HUES48 (cell line): ENCODE measurements at regions not wholly inside any gene's neighbourhood (a gene's known extent, or its start where the extent isn't known, plus 50 kb on each side); places are given as distances from the start of the nearest gene placed in this dataset.

Source experiments
- H3K27ac ChIP-seq: one replicate; pipeline ENCODE4 v1.7.0; 2013; ENCODE audit warnings: low read depth, low read length, inconsistent platforms
- H3K27me3 ChIP-seq: 2 replicates; pipeline ENCODE4 v1.6.1; 2013; ENCODE audit warnings: mild to moderate bottlenecking, low read length; ENCODE audit not compliant: control insufficient read depth, insufficient read depth
- H3K36me3 ChIP-seq: 2 replicates; pipeline ENCODE4 v1.6.1; 2013; ENCODE audit warnings: low read length; ENCODE audit not compliant: control insufficient read depth, insufficient read depth
- H3K4me1 ChIP-seq: 2 replicates; pipeline ENCODE4 v1.6.1; 2013; ENCODE audit warnings: mild to moderate bottlenecking, low read length; ENCODE audit not compliant: control insufficient read depth, insufficient read depth
- H3K4me3 ChIP-seq: 2 replicates; pipeline ENCODE4 v1.5.1; 2013; ENCODE audit warnings: mild to moderate bottlenecking, low read depth, low read length
- H3K9ac ChIP-seq: 2 replicates; pipeline ENCODE4 v1.6.1; 2013; ENCODE audit warnings: mild to moderate bottlenecking, low read depth, low read length, moderate library complexity
- H3K9me3 ChIP-seq: 2 replicates; pipeline ENCODE4 v1.6.1; 2013; ENCODE audit warnings: low read length; ENCODE audit not compliant: control insufficient read depth, insufficient read depth

DNA sequence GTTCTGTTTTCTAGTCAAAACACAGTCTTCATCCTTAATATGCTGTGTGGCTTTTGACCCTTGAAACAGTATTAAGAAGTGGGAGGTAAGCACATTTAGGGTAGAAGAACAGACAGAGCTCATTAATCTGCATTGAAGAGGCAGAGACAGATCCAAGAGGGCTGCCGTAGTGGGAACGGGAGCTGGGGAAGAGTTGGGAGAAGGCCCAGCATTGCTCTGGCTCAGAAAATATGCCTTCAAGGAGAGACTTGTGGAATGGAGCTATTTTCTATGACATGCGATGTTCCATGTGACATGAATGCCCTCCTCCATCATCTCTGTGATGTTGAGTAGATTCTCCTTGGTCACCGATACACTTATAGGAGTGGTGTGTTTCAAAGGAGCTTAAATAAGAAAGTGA, 273.3 kb upstream of the BOD1L1 start:
- no peaks in the 10 kb centered on the region for H3K36me3 ChIP-seq
- H3K27ac ChIP-seq = no peak overlapping the region

DNA sequence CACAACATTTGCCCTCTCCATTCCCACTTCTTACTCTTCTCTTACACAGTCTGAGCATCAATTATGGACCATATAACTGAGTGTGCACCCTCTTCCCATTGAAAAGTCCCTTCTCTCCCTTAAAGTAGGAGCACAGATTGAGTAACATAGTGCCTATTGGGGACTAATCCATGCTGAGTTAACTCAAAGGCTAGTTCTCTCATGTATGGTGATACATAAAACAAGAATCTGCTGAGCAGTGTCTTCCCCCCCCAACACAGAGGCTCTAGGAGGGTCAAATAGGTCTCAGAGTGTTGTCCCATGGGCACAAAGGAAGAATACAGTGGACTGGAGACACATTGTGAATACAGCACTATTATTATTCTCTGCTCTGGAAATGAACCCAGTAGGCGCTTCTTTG, 274.6 kb upstream of the BOD1L1 start:
- H3K4me1 ChIP-seq = peaks cover 4% of the 10 kb centered on the region

More for the DNA sequence above, 273.3 kb upstream of the BOD1L1 start:
- Histone ChIP-seq H3K4me3 (no peak overlapping the region), H3K4me1 (peaks cover 3% of the 10 kb centered on the region; the same call in 1 of the 2 replicates), H3K27me3 (no peaks in the 10 kb centered on the region), H3K9me3 (no peaks in the 10 kb centered on the region), H3K9ac (no peak overlapping the region)

DNA sequence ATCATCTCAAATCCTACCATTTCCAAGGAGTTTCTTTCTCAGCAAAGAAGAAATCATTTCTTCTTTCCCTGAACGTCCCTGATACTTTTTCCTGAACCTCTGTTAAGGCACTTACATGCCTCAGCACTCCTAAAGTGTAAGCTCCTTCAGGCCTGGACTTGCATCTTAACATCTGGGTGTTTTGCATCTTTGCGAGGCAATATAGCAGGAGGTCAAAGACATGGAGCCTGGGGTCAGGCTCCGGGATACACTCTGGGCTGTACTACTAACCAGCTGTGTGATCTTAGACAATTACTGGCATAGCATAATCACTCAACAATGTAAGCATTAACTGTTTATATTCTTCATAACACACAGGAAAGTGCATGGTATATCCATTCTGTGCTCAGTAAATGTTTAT, 275.5 kb upstream of the BOD1L1 start:
- no peaks in the 10 kb centered on the region for H3K9me3 ChIP-seq
- peaks cover 12% of the 10 kb centered on the region for H3K4me1 ChIP-seq
- no peak overlapping the region for H3K9ac ChIP-seq
- H3K27ac ChIP-seq = no peak overlapping the region
- no peaks in the 10 kb centered on the region for H3K27me3 ChIP-seq
- H3K4me3 ChIP-seq = no peak overlapping the region
- H3K36me3 ChIP-seq = no peaks in the 10 kb centered on the region

More for the DNA sequence above, 274.6 kb upstream of the BOD1L1 start:
- H3K9ac ChIP-seq = no peak overlapping the region
- no peaks in the 10 kb centered on the region for H3K27me3 ChIP-seq
- H3K9me3 ChIP-seq = no peaks in the 10 kb centered on the region
- H3K36me3 ChIP-seq = no peaks in the 10 kb centered on the region
- no peak overlapping the region for H3K27ac ChIP-seq
- no peak overlapping the region for H3K4me3 ChIP-seq

DNA sequence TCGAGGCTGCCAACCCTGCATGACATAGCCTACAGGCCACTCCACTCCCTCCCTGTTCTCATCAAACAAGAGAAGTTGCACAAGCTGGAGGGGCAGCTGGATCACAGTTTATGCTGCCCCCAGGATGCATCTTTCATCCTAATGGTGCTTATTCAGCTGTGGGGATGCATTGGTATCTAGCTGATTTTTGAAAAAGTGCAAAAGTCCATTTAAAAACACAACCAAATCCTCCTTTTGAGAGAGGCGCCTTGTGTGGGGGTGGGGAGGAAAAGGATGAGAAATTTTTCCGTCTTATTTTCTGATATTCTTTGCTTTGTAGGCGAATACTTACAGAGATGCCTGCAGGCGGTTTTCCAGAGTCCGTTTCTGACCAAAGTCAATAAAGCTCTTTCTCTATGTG, 276.4 kb upstream of the BOD1L1 start:
- H3K36me3 ChIP-seq = no peaks in the 10 kb centered on the region
- H3K27ac ChIP-seq = no peak overlapping the region
- H3K9ac ChIP-seq = no peak overlapping the region
- H3K4me3 ChIP-seq = no peak overlapping the region
- peaks cover 11% of the 10 kb centered on the region for H3K4me1 ChIP-seq
- no peaks in the 10 kb centered on the region for H3K9me3 ChIP-seq
- H3K27me3 ChIP-seq = no peaks in the 10 kb centered on the region

DNA sequence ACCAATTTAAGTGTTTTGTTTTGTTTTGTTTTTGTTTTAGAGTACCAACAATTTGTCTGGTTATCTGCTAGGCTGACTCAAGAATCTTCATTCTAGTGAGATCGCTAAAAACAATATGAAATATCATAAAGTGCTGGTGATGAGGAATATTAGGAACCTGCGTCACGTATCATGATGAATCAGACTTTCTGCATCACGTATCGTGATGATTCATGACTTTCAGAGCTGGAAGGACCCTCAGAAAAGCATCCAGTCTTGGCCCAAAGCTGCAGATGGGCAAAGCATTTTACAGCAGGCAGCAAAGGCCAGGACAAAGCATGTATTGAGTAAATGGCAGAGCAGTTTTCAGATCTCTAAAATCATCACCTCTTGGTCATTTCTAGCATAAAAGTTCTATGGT, 278.0 kb upstream of the BOD1L1 start:
- no peak overlapping the region for H3K9ac ChIP-seq
- H3K27me3 ChIP-seq = no peaks in the 10 kb centered on the region

DNA sequence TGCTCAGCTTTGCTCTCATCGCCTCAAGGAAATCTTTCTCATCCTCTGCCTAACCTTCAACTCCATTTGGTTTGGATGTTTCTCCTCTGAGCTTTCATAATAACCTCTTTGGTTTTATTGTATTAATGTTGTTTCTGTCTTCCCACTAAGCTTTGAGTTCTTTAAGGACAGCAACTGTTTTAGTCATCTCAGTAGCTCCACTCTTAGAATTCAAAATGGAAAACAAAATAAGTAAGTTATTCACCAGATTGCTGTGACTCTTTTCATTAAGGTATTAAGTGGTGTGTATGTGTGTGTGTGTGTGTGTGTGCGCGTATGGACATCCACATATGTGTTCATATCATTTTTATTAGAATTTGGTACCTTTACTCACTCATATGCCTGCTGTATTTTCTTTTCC, 279.2 kb upstream of the BOD1L1 start:
- H3K36me3 ChIP-seq = no peaks in the 10 kb centered on the region
- no peak overlapping the region for H3K9ac ChIP-seq
- H3K9me3 ChIP-seq = no peaks in the 10 kb centered on the region
- no peak overlapping the region for H3K4me3 ChIP-seq
- H3K27me3 ChIP-seq = no peaks in the 10 kb centered on the region
- H3K27ac ChIP-seq = peak overlapping the region; percentile 54
- H3K4me1 ChIP-seq = peaks cover 9% of the 10 kb centered on the region

More for the DNA sequence above, 278.0 kb upstream of the BOD1L1 start:
- no peak overlapping the region for H3K27ac ChIP-seq
- H3K4me1 ChIP-seq = peaks cover 9% of the 10 kb centered on the region
- no peaks in the 10 kb centered on the region for H3K9me3 ChIP-seq
- H3K36me3 ChIP-seq = no peaks in the 10 kb centered on the region
- H3K4me3 ChIP-seq = no peak overlapping the region

DNA sequence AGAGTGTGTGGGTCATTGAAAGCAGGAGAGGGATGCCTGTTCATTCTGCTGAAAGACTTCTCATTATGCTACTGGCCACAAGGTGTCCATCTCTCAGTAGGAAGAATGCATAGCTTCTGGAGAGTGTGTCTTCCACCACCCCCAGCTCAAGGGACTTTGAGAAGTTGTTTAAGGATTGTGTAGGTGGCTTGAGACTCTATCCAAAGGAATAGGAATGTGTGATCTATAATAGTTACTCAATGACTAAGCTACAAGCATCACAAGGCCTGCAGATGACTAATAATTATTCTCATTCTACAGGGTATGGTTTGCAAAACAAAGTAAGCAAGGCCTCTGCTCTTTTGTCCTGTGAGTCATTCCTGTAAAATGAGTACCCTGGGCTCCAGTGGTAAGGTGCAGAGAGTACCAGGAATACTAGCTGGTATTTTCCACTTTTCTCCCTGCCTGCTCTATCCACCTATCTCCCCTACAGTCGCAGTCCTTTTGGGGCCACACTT, 279.8 kb upstream of the BOD1L1 start:
- H3K4me1 ChIP-seq = peaks cover 9% of the 10 kb centered on the region
- peak overlapping the region; percentile 72 for H3K27ac ChIP-seq
- no peak overlapping the region for H3K4me3 ChIP-seq
- no peak overlapping the region for H3K9ac ChIP-seq
- no peaks in the 10 kb centered on the region for H3K27me3 ChIP-seq
- H3K36me3 ChIP-seq = no peaks in the 10 kb centered on the region
- no peaks in the 10 kb centered on the region for H3K9me3 ChIP-seq

DNA sequence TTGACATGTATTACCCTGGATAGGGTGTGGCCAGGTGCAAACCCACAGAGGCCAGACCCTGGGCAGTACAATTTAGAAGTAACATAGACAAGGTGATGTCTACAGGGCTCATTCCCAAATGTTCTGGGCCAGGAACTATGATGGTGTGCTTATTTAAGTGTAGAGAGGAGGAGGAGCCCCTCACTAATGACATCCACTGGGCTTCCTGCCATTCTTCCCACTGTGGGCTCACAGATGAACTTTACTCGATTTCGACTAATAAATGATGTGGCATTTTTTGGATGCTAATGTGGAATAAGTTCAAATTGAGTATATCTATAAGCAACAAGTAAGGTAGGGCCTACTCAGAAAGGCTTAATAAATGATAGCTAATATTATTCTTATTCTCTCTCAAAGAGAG, 280.9 kb upstream of the BOD1L1 start:
- H3K9me3 ChIP-seq = no peaks in the 10 kb centered on the region
- H3K4me3 ChIP-seq = no peak overlapping the region
- no peaks in the 10 kb centered on the region for H3K27me3 ChIP-seq
- no peak overlapping the region for H3K9ac ChIP-seq
- no peak overlapping the region for H3K27ac ChIP-seq
- H3K4me1 ChIP-seq = peaks cover 9% of the 10 kb centered on the region
- no peaks in the 10 kb centered on the region for H3K36me3 ChIP-seq

DNA sequence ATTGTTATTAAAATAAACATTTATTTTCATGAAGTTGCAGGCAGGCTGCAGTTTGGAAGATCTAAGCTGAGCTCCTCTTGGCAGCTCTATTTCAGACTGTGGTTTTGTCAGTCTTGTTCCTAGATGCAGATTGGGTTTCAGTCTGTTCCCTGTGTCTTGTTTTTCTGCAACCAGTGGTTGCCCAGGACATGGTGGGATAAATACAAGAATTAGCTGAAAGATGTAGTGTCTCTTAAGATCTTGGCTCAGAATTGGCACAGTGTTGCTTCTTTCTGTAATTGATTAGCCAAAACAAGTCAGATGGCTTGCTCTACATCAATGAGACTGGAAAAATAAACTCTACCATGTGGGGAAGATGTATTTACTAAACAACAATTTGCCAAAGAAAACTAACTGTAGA, 283.0 kb upstream of the BOD1L1 start:
- Histone ChIP-seq H3K36me3 (no peaks in the 10 kb centered on the region), H3K4me3 (no peak overlapping the region), H3K9me3 (no peaks in the 10 kb centered on the region), H3K27ac (no peak overlapping the region), H3K9ac (no peak overlapping the region), H3K27me3 (no peaks in the 10 kb centered on the region), H3K4me1 (peaks cover 9% of the 10 kb centered on the region)

DNA sequence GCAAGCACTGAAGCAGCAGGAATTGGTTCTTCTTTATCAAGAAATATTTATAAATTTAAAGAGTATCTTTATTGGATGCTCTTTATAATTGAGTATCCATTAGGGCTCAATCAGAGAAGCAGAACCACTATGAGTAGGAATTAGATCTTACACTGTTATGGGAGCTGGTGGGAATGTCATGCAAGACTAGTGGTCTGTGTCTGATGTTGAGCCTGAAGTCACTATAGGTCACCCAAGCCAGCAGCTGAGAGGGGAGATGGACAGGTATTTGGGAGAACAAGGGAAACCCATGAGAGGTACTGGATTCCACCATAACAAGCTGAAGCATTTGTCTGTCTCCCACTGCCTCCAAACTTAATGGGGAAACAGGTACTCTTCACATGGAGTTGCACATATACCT, 283.7 kb upstream of the BOD1L1 start:
- no peaks in the 10 kb centered on the region for H3K36me3 ChIP-seq
- H3K4me3 ChIP-seq = no peak overlapping the region
- H3K9me3 ChIP-seq = no peaks in the 10 kb centered on the region
- no peak overlapping the region for H3K9ac ChIP-seq
- H3K27me3 ChIP-seq = no peaks in the 10 kb centered on the region
- no peak overlapping the region for H3K27ac ChIP-seq
- peaks cover 9% of the 10 kb centered on the region for H3K4me1 ChIP-seq

DNA sequence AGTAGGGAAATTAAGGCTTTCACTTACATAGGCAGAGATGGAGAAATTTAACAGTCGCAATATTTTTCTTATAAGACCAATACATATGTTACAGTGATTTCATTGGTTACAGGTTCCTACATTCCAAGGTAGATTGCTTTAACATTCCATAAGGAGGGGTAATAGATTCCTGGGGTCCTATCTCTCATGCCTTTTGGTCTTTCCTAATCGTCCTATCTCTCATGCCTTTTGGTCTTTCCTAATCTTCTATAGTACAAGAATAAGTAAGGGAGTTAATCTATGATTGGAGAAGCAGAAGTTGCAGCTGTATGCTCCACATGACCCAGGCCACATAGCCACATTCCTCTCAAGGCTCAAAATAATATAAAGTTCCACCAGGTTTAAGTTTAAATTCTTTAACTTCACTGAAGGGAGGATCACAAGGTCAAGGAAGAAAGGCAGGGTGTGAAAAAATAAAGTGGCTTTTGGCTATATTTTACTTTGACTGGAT, 285.0 kb upstream of the BOD1L1 start:
- H3K9ac ChIP-seq = no peak overlapping the region
- H3K9me3 ChIP-seq = no peaks in the 10 kb centered on the region
- H3K36me3 ChIP-seq = no peaks in the 10 kb centered on the region
- no peak overlapping the region for H3K27ac ChIP-seq
- H3K4me3 ChIP-seq = no peak overlapping the region
- H3K27me3 ChIP-seq = no peaks in the 10 kb centered on the region
- peaks cover 4% of the 10 kb centered on the region for H3K4me1 ChIP-seq

DNA sequence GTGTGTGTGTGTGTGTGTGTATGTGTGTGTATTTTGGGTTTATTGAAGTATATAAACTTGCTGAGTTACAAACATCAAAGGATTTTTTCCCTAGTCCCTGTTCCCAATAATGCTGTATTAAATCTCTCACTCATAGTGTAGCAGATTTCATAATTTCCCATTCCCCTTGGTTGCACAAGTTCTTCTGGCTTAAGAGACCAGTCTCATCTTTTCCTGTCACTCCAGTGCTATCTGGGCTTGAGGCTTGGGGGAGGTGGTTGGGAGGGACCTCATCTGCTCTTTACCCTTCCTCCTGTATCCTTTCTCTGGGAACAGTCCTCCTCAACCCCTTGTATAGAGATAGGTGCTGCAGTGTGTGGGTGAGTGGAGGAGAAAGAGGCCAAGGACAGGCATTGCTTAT, 285.4 kb upstream of the BOD1L1 start:
- no peak overlapping the region for H3K27ac ChIP-seq
- no peak overlapping the region for H3K4me3 ChIP-seq
- H3K27me3 ChIP-seq = no peaks in the 10 kb centered on the region
- H3K9me3 ChIP-seq = no peaks in the 10 kb centered on the region
- no peaks in the 10 kb centered on the region; the same call in 1 of the 2 replicates for H3K4me1 ChIP-seq
- no peaks in the 10 kb centered on the region for H3K36me3 ChIP-seq
- H3K9ac ChIP-seq = no peak overlapping the region
